Endothelial cell of umbilical vein (primary cell): ENCODE measurements at regions not wholly inside any gene's neighbourhood (a gene's known extent, or its start where the extent isn't known, plus 50 kb on each side); places are given as distances from the start of the nearest gene placed in this dataset.

Experiments
- BruUV-seq: library from RNA; stranded (reverse); fragments of 400-500 nt; replicated peaks from 2 replicates; lab custom pipeline; 2021; lab: Mats Ljungman, UMichigan
- CTCF ChIA-PET: fragments of 300-600, 350-600 bp; sonication (Branson Sonifier 250); formaldehyde crosslinking; loops from one replicate; lab custom pipeline; 2021; ENCODE audit warnings: antibody characterized with exemption, inconsistent platforms; lab: Charles Lee
- POLR2A ChIA-PET: fragments of 300-600, 350-600 bp; sonication (Branson Sonifier 250); formaldehyde crosslinking; loops from one replicate; lab custom pipeline; 2021; ENCODE audit warnings: antibody characterized with exemption, inconsistent platforms; lab: Charles Lee
- DNase-seq: peaks from one replicate; pipeline ENCODE4 v3.0.0-alpha.2; 2011; ENCODE audit warnings: low read depth, low spot score
- FAIRE-seq: peaks from 2 replicates; lab custom pipeline; 2011; peaks lifted over from hg19 to GRCh38; lab: Jason Lieb, UNC
- H2AFZ ChIP-seq: 2 replicates; pipeline ENCODE4 v1.6.0; 2012; ENCODE audit warnings: low read depth, low read length, control low read depth, inconsistent platforms
- H3K27ac ChIP-seq: 2 replicates; pipeline ENCODE4 v1.5.1; 2011; ENCODE audit warnings: low read depth, mild to moderate bottlenecking, control low read depth, low read length, moderate library complexity; ENCODE audit not compliant: insufficient read depth
- H3K27me3 ChIP-seq, 2 experiments: 2 replicates each; pipeline versions ENCODE4 v1.6.0 to v1.6.1; 2011; ENCODE audit warnings: low read length in 2 of 2, mixed read lengths in 1 of 2; ENCODE audit not compliant: control insufficient read depth in 2 of 2, insufficient read depth in 2 of 2
- H3K36me3 ChIP-seq, 2 experiments: 2 replicates in 1 of 2; 3 replicates in 1 of 2; pipeline ENCODE4 v1.5.1; 2011; ENCODE audit warnings: low read length in 2 of 2, mild to moderate bottlenecking in 1 of 2, moderate library complexity in 1 of 2; ENCODE audit not compliant: control insufficient read depth in 2 of 2, insufficient read depth in 2 of 2; ENCODE audit errors: extremely low read depth in 1 of 2
- H3K4me1 ChIP-seq: 3 replicates; pipeline ENCODE4 v1.5.1; 2011; ENCODE audit warnings: mild to moderate bottlenecking, low read length; ENCODE audit not compliant: control insufficient read depth, insufficient read depth; ENCODE audit errors: extremely low read depth
- H3K4me2 ChIP-seq: 2 replicates; pipeline ENCODE4 v1.6.1; 2011; ENCODE audit warnings: low read length, control low read depth, mixed read lengths; ENCODE audit not compliant: insufficient read depth
- H3K4me3 ChIP-seq, 3 experiments: fragments of 200-600 bp in 1 of 3; sonication (generic), shearing (Covaris generic) in 1 of 3; replicated peaks in 1 of 3; 2 replicates each; pipeline ENCODE4 v1.5.1; 2011 to 2016; ENCODE audit warnings: control low read depth in 3 of 3, low read length in 3 of 3, mild to moderate bottlenecking in 2 of 3, inconsistent platforms in 1 of 3, low read depth in 1 of 3, moderate library complexity in 1 of 3; ENCODE audit not compliant: insufficient read depth in 1 of 3
- H3K79me2 ChIP-seq: 2 replicates; pipeline ENCODE4 v1.6.0; 2012; ENCODE audit warnings: low read length, inconsistent platforms; ENCODE audit not compliant: control insufficient read depth, insufficient read depth
- H3K9ac ChIP-seq: replicated peaks from 2 replicates; pipeline ENCODE3; 2011; ENCODE audit warnings: low read length, control low read depth; ENCODE audit not compliant: insufficient read depth; ENCODE audit errors: extremely low read depth
- H3K9me1 ChIP-seq: replicated peaks from 3 replicates; pipeline ENCODE4 v1.6.0; 2011; ENCODE audit warnings: mild to moderate bottlenecking, low read length; ENCODE audit not compliant: control insufficient read depth, insufficient read depth; ENCODE audit errors: extremely low read depth
- H3K9me3 ChIP-seq: replicated peaks from 2 replicates; pipeline ENCODE4 v1.5.1; 2012; ENCODE audit warnings: low read length, inconsistent platforms; ENCODE audit not compliant: control insufficient read depth, insufficient read depth
- H4K20me1 ChIP-seq: replicated peaks from 2 replicates; pipeline ENCODE3; 2011; ENCODE audit warnings: mild to moderate bottlenecking, low read length; ENCODE audit not compliant: control insufficient read depth, insufficient read depth; ENCODE audit errors: extremely low read depth
- EZH2 ChIP-seq: IDR thresholded peaks from 2 replicates; pipeline ENCODE4 v1.6.1; 2012; ENCODE audit warnings: borderline replicate concordance, low read depth, mild to moderate bottlenecking, moderate library complexity, low read length, inconsistent platforms; ENCODE audit not compliant: severe bottlenecking
- FOS ChIP-seq: IDR thresholded peaks from 2 replicates; pipeline ENCODE4 v1.6.1; 2011; ENCODE audit warnings: mild to moderate bottlenecking, low read length, moderate library complexity, borderline replicate concordance; ENCODE audit not compliant: insufficient read depth
- GATA2 ChIP-seq: IDR thresholded peaks from 2 replicates; pipeline ENCODE4 v1.7.0; 2011; ENCODE audit warnings: low read depth, mild to moderate bottlenecking, moderate library complexity, mixed read lengths, low read length; ENCODE audit not compliant: insufficient read length, insufficient read depth
- JUN ChIP-seq: IDR thresholded peaks from 2 replicates; pipeline ENCODE4 v1.6.1; 2011; ENCODE audit warnings: borderline replicate concordance, low read depth; ENCODE audit not compliant: insufficient read length, insufficient read depth
- MAX ChIP-seq: IDR thresholded peaks from 2 replicates; pipeline ENCODE4 v1.6.1; 2011; ENCODE audit not compliant: insufficient read depth, insufficient read length
- MYC ChIP-seq: IDR thresholded peaks from one replicate; pipeline ENCODE4 v1.6.1; 2011; ENCODE audit warnings: mild to moderate bottlenecking, low read depth, low read length
- POLR2A ChIP-seq: IDR thresholded peaks from 2 replicates; pipeline ENCODE4 v1.6.1; 2012; ENCODE audit warnings: low read depth, mild to moderate bottlenecking, control low read depth, low read length
- POLR2AphosphoS5 ChIP-seq: IDR thresholded peaks from 2 replicates; pipeline ENCODE4 v1.6.1; 2012; ENCODE audit warnings: low read depth, mild to moderate bottlenecking, control low read depth, low read length, moderate library complexity; ENCODE audit not compliant: insufficient read depth
- dilution Hi-C: fragments of 300-500 bp; cut with MboI; formaldehyde crosslinking; loops from one replicate; pipeline ENCODE4 v1.15.0; 2019; ENCODE audit warnings: low sequenced_read_pairs; ENCODE audit not compliant: extremely low pct_ligation_motif_present
- intact Hi-C: fragments of 100-400 bp; cut with micrococcal nuclease; formaldehyde crosslinking; loops from one replicate; pipeline ENCODE4 v1.10.0; 2022
- TF ChIP-seq, protein P1 (sequence below), 2 donors: IDR thresholded peaks; 1 replicate in 1 of 2; 2 replicates in 1 of 2; pipeline ENCODE4 v1.5.1; 2011; ENCODE audit warnings: low read length in 2 of 2, mild to moderate bottlenecking in 2 of 2, moderate library complexity in 2 of 2, control low read depth in 1 of 2, inconsistent platforms in 1 of 2, low read depth in 1 of 2; ENCODE audit not compliant: insufficient read depth in 1 of 2; ENCODE audit errors: extremely low read depth in 1 of 2

- intact Hi-C loops, result no loop called here
- no peaks in the 10 kb centered on the region for H3K9me1 ChIP-seq
- no peaks in the 10 kb centered on the region for H3K79me2 ChIP-seq
- no peak overlapping the region for H3K9ac ChIP-seq
- TF ChIP-seq, protein P1, sequence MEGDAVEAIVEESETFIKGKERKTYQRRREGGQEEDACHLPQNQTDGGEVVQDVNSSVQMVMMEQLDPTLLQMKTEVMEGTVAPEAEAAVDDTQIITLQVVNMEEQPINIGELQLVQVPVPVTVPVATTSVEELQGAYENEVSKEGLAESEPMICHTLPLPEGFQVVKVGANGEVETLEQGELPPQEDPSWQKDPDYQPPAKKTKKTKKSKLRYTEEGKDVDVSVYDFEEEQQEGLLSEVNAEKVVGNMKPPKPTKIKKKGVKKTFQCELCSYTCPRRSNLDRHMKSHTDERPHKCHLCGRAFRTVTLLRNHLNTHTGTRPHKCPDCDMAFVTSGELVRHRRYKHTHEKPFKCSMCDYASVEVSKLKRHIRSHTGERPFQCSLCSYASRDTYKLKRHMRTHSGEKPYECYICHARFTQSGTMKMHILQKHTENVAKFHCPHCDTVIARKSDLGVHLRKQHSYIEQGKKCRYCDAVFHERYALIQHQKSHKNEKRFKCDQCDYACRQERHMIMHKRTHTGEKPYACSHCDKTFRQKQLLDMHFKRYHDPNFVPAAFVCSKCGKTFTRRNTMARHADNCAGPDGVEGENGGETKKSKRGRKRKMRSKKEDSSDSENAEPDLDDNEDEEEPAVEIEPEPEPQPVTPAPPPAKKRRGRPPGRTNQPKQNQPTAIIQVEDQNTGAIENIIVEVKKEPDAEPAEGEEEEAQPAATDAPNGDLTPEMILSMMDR (IDR thresholded peaks at IDR 0.05; ENCODE audit: extremely low read depth in 1 of 2, insufficient read depth in 1 of 2, low read depth in 1 of 2, low read length in 2 of 2), result no peak
- TF ChIP-seq MAX (no peak), EZH2 (no peak), POLR2A (no peak), FOS (no peak), GATA2 (no peak), MYC (no peak), POLR2AphosphoS5 (no peak), JUN (no peak)
- peaks cover 2 to 10% of the 10 kb centered on the region in 2 experiments for H3K27me3 ChIP-seq
- POLR2A ChIA-PET, result no interaction called here
- no TSS peak for BruUV-seq
- FAIRE-seq, result no peak
- no peaks in the 10 kb centered on the region for H3K9me3 ChIP-seq
- no peaks in the 10 kb centered on the region for H3K4me1 ChIP-seq
- no peaks in the 10 kb centered on the region for H3K36me3 ChIP-seq
- no peak overlapping the region for H2AFZ ChIP-seq
- CTCF ChIA-PET, result interaction anchor here (0.8 to 1.4 kb wide), 4 partner anchors 9 to 166 kb away, joined by 3 to 6 read pairs (median 3); no protein-coding TSS in a partner anchor
- H3K4me2 ChIP-seq, result no peak overlapping the region
- no peak overlapping the region for H3K4me3 ChIP-seq
- H3K27ac ChIP-seq, result no peak overlapping the region
- DNase-seq, result no peak
- no peaks in the 10 kb centered on the region for H4K20me1 ChIP-seq
- dilution Hi-C loops, result no loop called here
These were observed 246.8 kb downstream of the BUD13 start for GRCh38 chr11:116525961-116526495.
